Ovary (tissue), 3 donors: ENCODE measurements at regions not wholly inside any gene's neighbourhood (a gene's known extent, or its start where the extent isn't known, plus 50 kb on each side); places are given as distances from the start of the nearest gene placed in this dataset.

Source experiments
- EP300 ChIP-seq: sonication (generic); formaldehyde crosslinking; IDR thresholded peaks from one replicate; pipeline ENCODE4 v1.6.1; 2017; ENCODE audit warnings: antibody characterized with exemption
- POLR2A ChIP-seq: fragments of 450-650 bp; IDR thresholded peaks from one replicate; pipeline ENCODE4 v1.6.1; 2017; ENCODE audit warnings: antibody characterized with exemption, mild to moderate bottlenecking, moderate library complexity
- TF ChIP-seq, protein P1 (sequence below), 3 donors: fragments of 450-650 bp in 2 of 3; fragments of 200-600 bp in 1 of 3; IDR thresholded peaks; one replicate each; pipeline versions ENCODE4 v1.5.1 to v1.8.0; 2016 to 2022; ENCODE audit warnings: antibody characterized with exemption in 3 of 3, mild to moderate bottlenecking in 1 of 3
- donor health status: DM: no; HTN: no; CAD: no.

DNA sequence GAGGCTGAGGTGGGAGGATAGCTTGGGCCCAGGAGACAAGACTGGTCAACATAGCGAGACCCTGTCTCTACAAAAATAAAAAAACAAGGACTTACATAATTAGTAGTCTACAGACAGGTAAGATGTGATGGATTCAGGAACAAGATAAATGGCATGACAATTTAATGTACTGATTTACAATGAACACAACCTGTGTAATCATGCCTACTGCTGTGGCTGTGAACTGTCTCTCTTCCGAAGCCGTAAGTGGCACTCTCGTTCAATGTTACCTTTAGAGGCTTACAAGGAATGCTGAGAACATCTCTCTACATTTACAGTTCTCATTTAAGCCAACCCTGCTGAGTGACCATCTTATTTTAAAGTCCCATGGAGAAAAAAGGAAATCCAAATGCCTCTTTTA, 134.8 kb upstream of the PRDM1 start:
- TF ChIP-seq POLR2A = no peak
- TF ChIP-seq, protein P1, sequence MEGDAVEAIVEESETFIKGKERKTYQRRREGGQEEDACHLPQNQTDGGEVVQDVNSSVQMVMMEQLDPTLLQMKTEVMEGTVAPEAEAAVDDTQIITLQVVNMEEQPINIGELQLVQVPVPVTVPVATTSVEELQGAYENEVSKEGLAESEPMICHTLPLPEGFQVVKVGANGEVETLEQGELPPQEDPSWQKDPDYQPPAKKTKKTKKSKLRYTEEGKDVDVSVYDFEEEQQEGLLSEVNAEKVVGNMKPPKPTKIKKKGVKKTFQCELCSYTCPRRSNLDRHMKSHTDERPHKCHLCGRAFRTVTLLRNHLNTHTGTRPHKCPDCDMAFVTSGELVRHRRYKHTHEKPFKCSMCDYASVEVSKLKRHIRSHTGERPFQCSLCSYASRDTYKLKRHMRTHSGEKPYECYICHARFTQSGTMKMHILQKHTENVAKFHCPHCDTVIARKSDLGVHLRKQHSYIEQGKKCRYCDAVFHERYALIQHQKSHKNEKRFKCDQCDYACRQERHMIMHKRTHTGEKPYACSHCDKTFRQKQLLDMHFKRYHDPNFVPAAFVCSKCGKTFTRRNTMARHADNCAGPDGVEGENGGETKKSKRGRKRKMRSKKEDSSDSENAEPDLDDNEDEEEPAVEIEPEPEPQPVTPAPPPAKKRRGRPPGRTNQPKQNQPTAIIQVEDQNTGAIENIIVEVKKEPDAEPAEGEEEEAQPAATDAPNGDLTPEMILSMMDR (IDR thresholded peaks at IDR 0.05) = no peak
- TF ChIP-seq EP300 = no peak
